HG03280 (cell line): ENCODE measurements at regions not wholly inside any gene's neighbourhood (a gene's known extent, or its start where the extent isn't known, plus 50 kb on each side); places are given as distances from the start of the nearest gene placed in this dataset.
"Not testable (repeated sequence)": the region's sequence is repeated elsewhere in the genome, so short reads cannot be mapped to it uniquely, and the experiment has no call there.

Experiments used
- ATAC-seq: cut with Tn5 transposase; IDR thresholded peaks from one replicate; pipeline ENCODE4 v1.9.1; 2021; ENCODE audit warnings: mild to moderate bottlenecking, moderate library complexity; ENCODE audit not compliant: unreplicated experiment

GRCh38 chr10:81386817-81387216, 488.2 kb upstream of the NRG3 start:
- ATAC-seq: no peak

- ATAC-seq: no peak
These were observed 471.5 kb upstream of the NRG3 start for GRCh38 chr10:81403451-81403850.

GRCh38 chr10:81405399-81405798, 469.6 kb upstream of the NRG3 start:
- no peak for ATAC-seq

GRCh38 chr10:81414038-81414437, 461.0 kb upstream of the NRG3 start:
- no peak for ATAC-seq

- no peak for ATAC-seq
These were observed 448.3 kb upstream of the NRG3 start for GRCh38 chr10:81426722-81427121.

- no peak for ATAC-seq
These were observed 446.4 kb upstream of the NRG3 start for GRCh38 chr10:81428456-81429134.

- no peak for ATAC-seq
These were observed 435.5 kb upstream of the NRG3 start for GRCh38 chr10:81439445-81439844.

GRCh38 chr10:81441624-81442023, 433.4 kb upstream of the NRG3 start:
- ATAC-seq: not testable (repeated sequence)

GRCh38 chr10:81444242-81444929, 430.6 kb upstream of the NRG3 start:
- no peak for ATAC-seq

GRCh38 chr10:81450651-81451050, 424.3 kb upstream of the NRG3 start:
- ATAC-seq: no peak

GRCh38 chr10:81472927-81473470, 402.0 kb upstream of the NRG3 start:
- ATAC-seq: no peak

- ATAC-seq: no peak
These were observed 401.2 kb upstream of the NRG3 start for GRCh38 chr10:81473755-81474154.

GRCh38 chr10:81479316-81479715, 395.7 kb upstream of the NRG3 start:
- no peak for ATAC-seq

- ATAC-seq: no peak
These were observed 378.4 kb upstream of the NRG3 start for GRCh38 chr10:81496626-81497025.

GRCh38 chr10:81498011-81498551, 376.9 kb upstream of the NRG3 start:
- no peak for ATAC-seq

- no peak for ATAC-seq
These were observed 372.2 kb upstream of the NRG3 start for GRCh38 chr10:81502677-81503359.

GRCh38 chr10:81505777-81506176, 369.2 kb upstream of the NRG3 start:
- not testable (repeated sequence) for ATAC-seq

- no peak for ATAC-seq
These were observed 360.2 kb upstream of the NRG3 start for GRCh38 chr10:81514811-81515210.

- no peak for ATAC-seq
These were observed 354.3 kb upstream of the NRG3 start for GRCh38 chr10:81520688-81521087.

GRCh38 chr10:81524467-81524866, 350.5 kb upstream of the NRG3 start:
- ATAC-seq: no peak

- ATAC-seq: no peak
These were observed 342.6 kb upstream of the NRG3 start for GRCh38 chr10:81532403-81532802.
